ENCODE measurements at regions not wholly inside any gene's neighbourhood (a gene's known extent, or its start where the extent isn't known, plus 50 kb on each side); places are given as distances from the start of the nearest gene placed in this dataset.

DNA sequence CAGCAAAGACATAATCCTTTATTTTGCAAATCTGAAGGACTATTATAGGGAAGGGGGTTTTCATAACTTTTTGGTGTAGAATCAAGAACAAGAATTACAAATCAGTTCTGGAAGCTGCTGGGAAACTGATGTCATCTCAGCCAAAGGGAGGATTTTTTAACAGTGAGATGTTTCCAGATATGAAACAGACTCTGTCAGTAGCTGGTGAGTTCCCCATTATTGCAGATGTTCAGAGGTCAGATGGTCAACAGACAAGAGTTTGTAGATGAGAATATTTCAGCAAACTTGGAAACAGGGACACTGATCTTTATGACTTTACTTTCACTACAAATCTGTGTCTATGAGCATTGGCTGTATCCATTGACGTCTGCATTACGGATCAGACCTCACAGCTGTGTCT, 71.9 kb upstream of the LPP start:
- no peak for TF ChIP-seq ZNF146 (tag by site-specific recombination; IDR thresholded peaks at IDR 0.05)
- no peak for TF ChIP-seq ZNF274 (IDR thresholded peaks at IDR 0.05; ENCODE audit: low read length)
- TF ChIP-seq ZNF274 (tag by site-specific recombination; IDR thresholded peaks at IDR 0.05; ENCODE audit: borderline replicate concordance), result no peak
- TF ChIP-seq ZSCAN16 (tag by site-specific recombination; IDR thresholded peaks at IDR 0.05), result no peak
- TF ChIP-seq ZBTB21 (tag by site-specific recombination; IDR thresholded peaks at IDR 0.05), result no peak

Data from HEK293 (cell line).